GM12873 (cell line): ENCODE measurements at regions not wholly inside any gene's neighbourhood (a gene's known extent, or its start where the extent isn't known, plus 50 kb on each side); places are given as distances from the start of the nearest gene placed in this dataset.

Source experiments
- TF ChIP-seq, protein P1 (sequence below): IDR thresholded peaks from 2 replicates; pipeline ENCODE4 v1.5.1; 2012; ENCODE audit warnings: low read depth, mild to moderate bottlenecking, moderate library complexity, low read length, control low read depth; ENCODE audit not compliant: insufficient read depth; ENCODE audit errors: missing control alignments

DNA sequence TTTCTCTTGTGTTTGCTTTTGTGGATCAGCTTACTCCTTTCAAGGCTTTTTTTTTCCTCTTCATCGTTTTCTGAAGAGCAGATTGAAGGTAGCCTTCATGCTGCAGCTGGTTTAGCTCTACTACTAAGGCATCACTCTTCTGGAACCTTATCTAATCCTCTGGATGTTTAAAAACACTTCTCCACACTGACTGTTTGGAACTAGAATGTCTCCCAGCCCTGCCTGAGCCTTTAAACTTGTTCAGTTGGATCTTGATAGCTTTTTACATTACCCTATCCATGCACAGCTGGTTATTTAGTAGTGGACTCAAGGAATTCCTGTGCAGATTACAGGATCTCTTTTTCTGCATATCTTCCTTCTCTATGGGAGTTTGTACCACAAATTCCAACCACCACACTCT, 108.9 kb upstream of the ASCC3 start:
- TF ChIP-seq, protein P1, sequence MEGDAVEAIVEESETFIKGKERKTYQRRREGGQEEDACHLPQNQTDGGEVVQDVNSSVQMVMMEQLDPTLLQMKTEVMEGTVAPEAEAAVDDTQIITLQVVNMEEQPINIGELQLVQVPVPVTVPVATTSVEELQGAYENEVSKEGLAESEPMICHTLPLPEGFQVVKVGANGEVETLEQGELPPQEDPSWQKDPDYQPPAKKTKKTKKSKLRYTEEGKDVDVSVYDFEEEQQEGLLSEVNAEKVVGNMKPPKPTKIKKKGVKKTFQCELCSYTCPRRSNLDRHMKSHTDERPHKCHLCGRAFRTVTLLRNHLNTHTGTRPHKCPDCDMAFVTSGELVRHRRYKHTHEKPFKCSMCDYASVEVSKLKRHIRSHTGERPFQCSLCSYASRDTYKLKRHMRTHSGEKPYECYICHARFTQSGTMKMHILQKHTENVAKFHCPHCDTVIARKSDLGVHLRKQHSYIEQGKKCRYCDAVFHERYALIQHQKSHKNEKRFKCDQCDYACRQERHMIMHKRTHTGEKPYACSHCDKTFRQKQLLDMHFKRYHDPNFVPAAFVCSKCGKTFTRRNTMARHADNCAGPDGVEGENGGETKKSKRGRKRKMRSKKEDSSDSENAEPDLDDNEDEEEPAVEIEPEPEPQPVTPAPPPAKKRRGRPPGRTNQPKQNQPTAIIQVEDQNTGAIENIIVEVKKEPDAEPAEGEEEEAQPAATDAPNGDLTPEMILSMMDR: no peak

DNA sequence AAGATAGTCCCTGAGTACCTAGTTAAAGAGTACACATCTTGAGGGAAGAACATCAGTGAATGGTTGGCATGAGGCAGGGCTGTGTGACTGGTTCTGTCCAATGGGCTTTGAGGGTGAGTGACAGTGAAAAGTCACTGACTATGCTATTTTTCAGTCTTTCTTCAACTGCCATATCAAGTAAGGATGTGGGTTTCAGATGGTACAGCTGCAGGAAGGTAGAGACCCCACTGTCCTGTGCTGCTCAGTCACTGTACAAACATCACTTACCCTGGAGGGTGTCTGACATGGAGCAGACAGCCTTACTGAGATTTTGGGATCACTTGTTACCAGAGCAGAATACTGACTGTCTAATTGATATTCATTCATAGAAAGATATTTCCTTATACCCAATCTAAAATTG, 115.3 kb upstream of the ASCC3 start:
- TF ChIP-seq, protein P1: no peak

DNA sequence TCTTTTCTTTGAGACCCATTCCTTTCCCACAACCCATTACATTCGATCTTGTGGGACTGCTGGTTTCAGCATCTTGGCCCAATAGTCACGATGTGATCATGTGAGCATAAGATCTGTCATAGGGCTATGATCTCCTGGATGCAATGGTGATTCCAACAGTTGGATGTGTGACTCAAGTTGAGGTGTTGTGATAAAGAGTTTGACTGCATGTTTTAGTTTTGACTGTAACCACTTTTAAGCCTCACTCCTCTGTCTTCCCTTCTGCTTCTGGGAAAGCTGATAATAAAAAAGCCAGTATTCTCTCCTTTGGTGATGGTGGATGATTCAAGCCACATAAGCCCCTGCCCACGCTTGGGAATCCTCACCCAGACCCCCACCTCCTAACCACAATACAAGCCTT, 117.0 kb upstream of the ASCC3 start:
- TF ChIP-seq, protein P1: no peak

DNA sequence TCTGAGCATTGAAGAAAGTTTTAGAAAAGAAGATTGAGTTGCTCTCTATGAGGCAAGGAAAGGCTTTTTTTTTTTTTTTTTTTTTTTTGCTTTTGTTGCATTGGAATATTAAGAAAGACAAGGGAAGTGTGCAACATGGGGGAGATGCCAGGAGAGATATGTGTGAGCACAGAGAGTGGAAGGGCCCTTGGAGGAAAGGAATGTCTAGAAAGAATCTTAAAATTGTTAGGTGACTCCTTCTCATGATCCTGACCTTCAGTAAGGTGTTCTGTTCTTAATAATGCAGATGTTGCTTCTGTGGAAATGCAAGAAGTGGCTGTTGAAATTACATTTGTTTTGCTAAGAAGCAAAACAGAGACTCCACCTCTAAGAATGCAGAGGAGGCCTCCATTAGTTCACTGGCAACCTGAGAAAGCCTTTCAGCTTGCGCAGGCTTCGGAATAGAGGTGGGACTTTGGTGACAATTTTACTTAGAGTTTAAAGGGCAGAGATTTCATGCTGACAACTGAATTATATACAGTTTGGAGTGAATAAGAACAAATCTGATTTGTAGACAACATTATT, 118.0 kb upstream of the ASCC3 start:
- TF ChIP-seq, protein P1: no peak

DNA sequence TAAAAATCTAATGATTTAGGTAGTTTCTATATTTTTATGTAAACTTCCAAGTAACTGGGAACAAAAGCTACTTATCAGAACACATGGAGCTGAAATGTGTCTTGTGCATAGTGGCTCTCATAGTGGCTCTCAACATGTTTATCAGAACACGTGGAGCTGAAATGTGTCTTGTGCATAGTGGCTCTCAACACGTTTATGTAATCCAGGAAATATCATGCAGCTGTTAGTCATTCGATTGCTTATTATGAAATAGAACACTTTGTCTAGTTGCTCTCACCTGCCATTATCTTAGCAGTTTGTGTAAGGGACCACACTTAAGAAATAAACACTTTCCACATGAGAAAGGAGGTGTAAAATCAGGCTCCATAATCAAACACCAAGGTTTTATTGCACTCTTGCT, 119.2 kb upstream of the ASCC3 start:
- TF ChIP-seq, protein P1: no peak

DNA sequence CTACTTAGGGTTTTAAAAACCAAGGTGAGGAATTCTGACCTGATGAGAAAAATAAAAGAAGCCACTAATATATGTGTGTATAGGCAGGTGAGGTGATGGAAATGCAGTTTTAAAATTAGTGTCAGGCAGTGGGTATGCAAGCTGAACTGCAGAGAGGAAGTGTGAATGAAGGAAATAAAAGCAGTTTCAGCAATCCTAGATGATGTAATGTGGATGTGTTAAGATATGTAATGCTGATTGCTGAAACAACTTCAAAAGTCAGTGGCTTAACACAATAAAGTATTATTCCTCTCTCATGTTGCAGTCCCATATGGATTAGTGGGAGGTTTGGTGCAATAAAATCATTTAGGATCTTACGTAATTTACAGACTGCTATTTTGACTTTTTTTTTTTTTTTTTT, 119.9 kb upstream of the ASCC3 start:
- TF ChIP-seq, protein P1: no peak

DNA sequence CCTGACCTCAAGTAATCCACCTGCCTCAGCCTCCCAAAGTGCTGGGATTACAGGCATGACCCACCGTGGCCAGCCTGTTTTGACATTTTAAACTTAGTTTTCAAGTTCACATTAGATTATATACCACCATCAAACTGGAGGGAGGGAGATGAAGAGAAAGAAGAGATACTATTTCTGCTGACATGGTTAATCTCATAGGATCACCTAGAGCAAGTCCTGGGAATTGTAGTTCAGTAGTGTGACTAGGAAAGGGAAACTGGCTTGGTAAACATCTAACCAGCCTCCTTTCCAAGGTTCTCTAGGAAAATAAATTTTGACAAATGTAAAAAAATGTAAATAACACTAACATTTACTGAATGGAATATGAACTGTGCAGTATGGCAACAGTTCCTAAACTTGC, 120.5 kb upstream of the ASCC3 start:
- TF ChIP-seq, protein P1: no peak

DNA sequence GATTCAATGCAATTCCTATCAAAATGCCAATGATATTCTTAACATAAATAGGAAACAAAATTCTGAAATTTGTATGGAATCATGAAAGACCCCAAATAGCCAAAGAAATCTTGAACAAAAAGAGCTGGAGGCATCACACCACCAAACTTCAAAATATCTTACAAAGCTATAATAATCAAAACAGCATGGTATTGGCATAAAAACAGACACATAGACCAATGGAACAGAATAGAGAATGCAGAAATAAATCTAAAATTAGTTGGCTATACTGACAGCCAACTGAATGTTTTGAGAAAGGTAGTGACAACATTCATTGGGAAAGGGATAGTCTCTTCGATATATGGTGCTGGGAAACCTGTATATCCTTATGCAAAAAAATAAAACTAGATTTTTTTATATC, 121.9 kb upstream of the ASCC3 start:
- TF ChIP-seq, protein P1: no peak
